Activated CD4-positive, alpha-beta T cell treated with anti-CD3 and anti-CD28 coated beads for 36 hours (primary cell): ENCODE measurements at regions not wholly inside any gene's neighbourhood (a gene's known extent, or its start where the extent isn't known, plus 50 kb on each side); places are given as distances from the start of the nearest gene placed in this dataset.

Experiments
- ATAC-seq: fragments of 200-7000 bp; cut with Tn5 transposase; one replicate; pipeline ENCODE4 v1.10.0; 2021; ENCODE audit warnings: mild to moderate bottlenecking, moderate library complexity
- CTCF ChIA-PET: fragments of 350-600 bp; sonication (Branson Sonifier 250); formaldehyde crosslinking; loops from one replicate; lab custom pipeline; 2021; ENCODE audit warnings: antibody characterized with exemption; lab: Charles Lee
- POLR2A ChIA-PET: fragments of 350-600 bp; sonication (Branson Sonifier 250); formaldehyde crosslinking; loops from one replicate; lab custom pipeline; 2021; ENCODE audit warnings: antibody characterized with exemption, inconsistent platforms; lab: Charles Lee
- DNase-seq: peaks from one replicate; pipeline ENCODE4 v3.0.0-alpha.2; 2020
- H3K27ac Mint-ChIP-seq: one replicate; pipeline ENCODE4 v1.8.0; 2021; ENCODE audit warnings: mixed read lengths
- H3K27me3 Mint-ChIP-seq: one replicate; pipeline ENCODE4 v1.8.0; 2021; ENCODE audit warnings: mixed read lengths
- H3K36me3 Mint-ChIP-seq: one replicate; pipeline ENCODE4 v1.8.0; 2021; ENCODE audit warnings: low read depth, mixed read lengths
- H3K4me1 Mint-ChIP-seq: one replicate; pipeline ENCODE4 v1.8.0; 2021; ENCODE audit warnings: mixed read lengths
- H3K4me3 Mint-ChIP-seq: one replicate; pipeline ENCODE4 v1.8.0; 2021; ENCODE audit warnings: mild to moderate bottlenecking, moderate library complexity, mixed read lengths
- H3K9me3 Mint-ChIP-seq: one replicate; pipeline ENCODE4 v1.8.0; 2021; ENCODE audit warnings: low read depth, mixed read lengths
- intact Hi-C, 2 experiments: fragments of 100-400 bp; cut with DNase I in 1 of 2; cut with micrococcal nuclease in 1 of 2; formaldehyde crosslinking; loops; one replicate each; pipeline versions ENCODE4 v1.14.2 to v1.15.1; 2022 to 2024; cut with DNase I, micrococcal nuclease

DNA sequence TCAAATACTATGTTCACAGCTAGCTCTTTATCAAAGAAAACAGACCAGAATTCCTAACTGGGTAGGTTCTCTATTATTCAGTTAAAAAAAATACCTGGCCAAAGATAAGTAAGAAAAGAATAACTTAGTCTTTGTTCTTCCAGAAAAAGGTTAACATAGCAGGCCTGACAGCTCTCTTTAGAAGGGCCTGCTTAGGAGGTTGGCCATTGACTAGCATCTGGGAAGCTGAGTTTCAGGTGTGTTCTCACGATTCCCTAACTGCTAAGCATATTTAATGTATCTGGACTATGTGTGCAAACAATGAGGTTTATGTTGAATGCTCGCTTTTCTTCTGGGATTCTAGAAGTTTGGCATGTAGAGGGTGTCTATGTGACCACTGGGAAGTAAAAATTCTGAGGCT, 618.9 kb downstream of the HACE1 start:
- POLR2A ChIA-PET = interaction anchor here (0.6 kb wide), 1 partner anchor 623 kb away, joined by 3 read pairs; no protein-coding TSS in a partner anchor
- Mint-ChIP-seq H3K4me1 (no peaks in the 10 kb centered on the region), H3K27ac (no peak overlapping the region), H3K27me3 (peaks cover 2% of the 10 kb centered on the region), H3K36me3 (no peaks in the 10 kb centered on the region), H3K4me3 (no peak overlapping the region), H3K9me3 (peaks cover 2% of the 10 kb centered on the region)
- no peak for ATAC-seq
- intact Hi-C loops = no loop called here
- no peak for DNase-seq
- CTCF ChIA-PET = interaction anchor here (0.7 kb wide), 1 partner anchor 233 kb away, joined by 3 read pairs; no protein-coding TSS in a partner anchor

GRCh38 chr6:104239971-104240370, 619.7 kb downstream of the HACE1 start:
- ChIA-PET CTCF (no interaction called here), POLR2A (no interaction called here)
- Mint-ChIP-seq H3K36me3 (no peaks in the 10 kb centered on the region), H3K27ac (no peak overlapping the region), H3K4me3 (no peak overlapping the region), H3K27me3 (peaks cover 2% of the 10 kb centered on the region), H3K9me3 (peaks cover 2% of the 10 kb centered on the region), H3K4me1 (no peaks in the 10 kb centered on the region)
- intact Hi-C loops = no loop called here
- ATAC-seq (no peak), DNase-seq (no peak)

DNA sequence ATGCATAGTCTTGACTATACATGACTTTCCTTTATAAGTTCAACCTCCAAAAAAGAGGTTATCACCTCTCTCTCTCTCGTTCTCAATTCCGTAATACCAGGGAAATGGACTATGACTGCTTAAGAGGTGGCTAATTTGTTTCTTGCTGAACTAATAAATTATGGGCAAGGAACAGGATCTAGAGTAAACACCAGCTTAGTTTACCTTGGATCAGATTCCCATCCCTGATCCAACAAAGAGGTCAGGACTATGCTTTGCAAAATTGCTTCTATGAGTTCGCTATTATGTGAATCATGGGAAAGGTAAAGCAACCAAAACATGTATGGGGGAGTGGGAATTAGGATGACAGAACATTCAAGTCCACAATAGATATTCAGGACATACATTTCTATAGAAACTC, 630.7 kb downstream of the HACE1 start:
- no peak for ATAC-seq

GRCh38 chr6:104227508-104227907, 632.2 kb downstream of the HACE1 start:
- no peaks in the 10 kb centered on the region for H3K9me3 Mint-ChIP-seq
- H3K4me3 Mint-ChIP-seq = no peak overlapping the region
- no peaks in the 10 kb centered on the region for H3K36me3 Mint-ChIP-seq
- no peaks in the 10 kb centered on the region for H3K27me3 Mint-ChIP-seq
- ChIA-PET CTCF (interaction anchor here (0.8 kb wide), 1 partner anchor 8 kb away, joined by 3 read pairs; no protein-coding TSS in a partner anchor), POLR2A (no interaction called here)
- intact Hi-C loops = no loop called here
- no peak for ATAC-seq
- no peaks in the 10 kb centered on the region for H3K4me1 Mint-ChIP-seq
- no peak for DNase-seq
- no peak overlapping the region for H3K27ac Mint-ChIP-seq

More for the DNA sequence above, 630.7 kb downstream of the HACE1 start:
- Mint-ChIP-seq H3K9me3 (no peaks in the 10 kb centered on the region), H3K27me3 (no peaks in the 10 kb centered on the region), H3K27ac (no peak overlapping the region), H3K36me3 (no peaks in the 10 kb centered on the region), H3K4me1 (no peaks in the 10 kb centered on the region), H3K4me3 (no peak overlapping the region)
- ChIA-PET POLR2A (no interaction called here), CTCF (no interaction called here)
- intact Hi-C loops = no loop called here
- DNase-seq = no peak

- intact Hi-C loops = no loop called here
- no peak overlapping the region for H3K27ac Mint-ChIP-seq
- no peak for ATAC-seq
- no peak overlapping the region for H3K4me3 Mint-ChIP-seq
- ChIA-PET CTCF (interaction anchor here (0.8 kb wide), 1 partner anchor 7 kb away, joined by 3 read pairs; no protein-coding TSS in a partner anchor), POLR2A (no interaction called here)
- no peaks in the 10 kb centered on the region for H3K9me3 Mint-ChIP-seq
- no peaks in the 10 kb centered on the region for H3K4me1 Mint-ChIP-seq
- no peaks in the 10 kb centered on the region for H3K36me3 Mint-ChIP-seq
- no peaks in the 10 kb centered on the region for H3K27me3 Mint-ChIP-seq
- no peak for DNase-seq
Observed at GRCh38 chr6:104226790-104227446, 632.8 kb downstream of the HACE1 start.

DNA sequence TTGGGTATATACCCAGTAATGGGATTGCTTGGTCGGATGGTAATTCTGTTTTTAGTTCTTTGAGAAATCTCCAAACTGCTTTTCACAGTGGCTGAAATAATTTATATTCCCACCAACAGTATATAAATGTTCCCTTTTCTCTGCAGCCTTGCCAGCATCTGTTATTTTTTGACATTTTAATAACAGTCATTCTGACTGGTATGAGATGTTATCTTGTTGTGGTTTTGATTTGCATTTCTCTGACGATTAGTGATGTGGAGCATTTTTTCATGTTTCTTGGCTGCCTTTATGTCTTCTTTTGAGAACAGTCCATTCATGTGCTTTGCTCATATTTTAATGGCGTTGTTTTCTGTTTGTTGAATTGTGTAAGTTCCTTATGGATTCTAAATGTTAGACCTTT, 641.6 kb downstream of the HACE1 start:
- Mint-ChIP-seq H3K27ac (no peak overlapping the region), H3K4me1 (no peaks in the 10 kb centered on the region), H3K4me3 (no peak overlapping the region), H3K36me3 (no peaks in the 10 kb centered on the region), H3K9me3 (peaks cover 2% of the 10 kb centered on the region), H3K27me3 (no peaks in the 10 kb centered on the region)
- intact Hi-C loops = no loop called here
- ChIA-PET POLR2A (no interaction called here), CTCF (no interaction called here)
- DNase-seq = no peak
- ATAC-seq = no peak

- no peak for DNase-seq
- H3K9me3 Mint-ChIP-seq = peaks cover 2% of the 10 kb centered on the region
- no peaks in the 10 kb centered on the region for H3K27me3 Mint-ChIP-seq
- H3K4me1 Mint-ChIP-seq = no peaks in the 10 kb centered on the region
- ChIA-PET POLR2A (no interaction called here), CTCF (no interaction called here)
- no peak for ATAC-seq
- no peak overlapping the region for H3K27ac Mint-ChIP-seq
- H3K4me3 Mint-ChIP-seq = no peak overlapping the region
- intact Hi-C loops = no loop called here
- H3K36me3 Mint-ChIP-seq = no peaks in the 10 kb centered on the region
Observed at GRCh38 chr6:104214901-104215300, 644.8 kb downstream of the HACE1 start.

DNA sequence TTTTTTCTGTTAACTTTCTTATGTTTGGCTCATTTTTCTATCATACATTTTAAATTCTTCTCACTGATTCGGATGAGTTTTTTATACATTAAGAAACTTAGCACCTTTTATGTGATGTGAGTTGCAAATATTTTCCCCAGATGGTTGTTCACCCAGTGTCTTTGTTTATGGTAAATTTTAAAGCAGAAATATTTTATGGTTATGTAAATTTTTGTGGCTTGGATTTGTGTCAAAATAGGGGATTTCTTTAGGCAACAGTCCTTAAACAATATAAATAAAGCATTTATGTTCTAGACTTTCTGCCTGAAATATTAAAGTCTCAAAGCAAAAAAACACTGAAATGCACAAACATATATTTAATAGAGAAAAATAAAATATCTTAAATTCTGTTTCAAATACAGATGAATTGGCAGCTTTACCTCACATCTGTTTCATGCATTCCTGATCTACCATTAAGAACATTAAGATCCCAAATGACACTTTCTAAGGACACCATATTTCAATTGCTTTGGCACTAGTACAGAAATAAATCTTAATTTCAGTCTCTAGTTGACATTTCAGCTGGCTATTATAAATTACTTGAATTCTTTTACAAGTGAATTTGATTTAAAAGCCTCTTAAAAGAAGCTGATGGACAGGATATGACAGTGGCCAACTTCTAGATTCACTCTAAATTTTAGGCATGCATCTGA, 646.6 kb downstream of the HACE1 start:
- no peaks in the 10 kb centered on the region for H3K27me3 Mint-ChIP-seq
- intact Hi-C loops = no loop called here
- peaks cover 2% of the 10 kb centered on the region for H3K9me3 Mint-ChIP-seq
- DNase-seq (no peak), ATAC-seq (no peak)
- ChIA-PET POLR2A (no interaction called here), CTCF (no interaction called here)
- no peak overlapping the region for H3K4me3 Mint-ChIP-seq
- H3K36me3 Mint-ChIP-seq = no peaks in the 10 kb centered on the region
- no peak overlapping the region for H3K27ac Mint-ChIP-seq
- H3K4me1 Mint-ChIP-seq = no peaks in the 10 kb centered on the region

DNA sequence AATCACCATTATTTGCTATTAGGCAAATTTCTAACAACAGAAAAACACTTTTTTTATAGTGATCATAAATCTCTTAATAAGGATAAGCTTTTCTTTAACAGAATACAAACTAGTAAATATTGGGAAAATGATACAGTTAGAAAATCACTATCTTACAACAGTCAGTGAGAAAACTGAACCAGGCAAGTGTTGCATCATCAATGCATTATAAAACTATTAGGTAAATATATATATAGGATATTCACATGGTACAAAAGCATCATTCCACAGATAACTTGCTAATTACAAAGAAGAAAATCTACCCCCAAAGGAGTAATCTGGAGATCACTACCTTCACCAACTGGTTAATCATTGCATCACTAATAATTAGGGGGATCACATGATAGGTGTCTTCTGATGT, 652.1 kb downstream of the HACE1 start:
- DNase-seq (no peak), ATAC-seq (no peak)
- Mint-ChIP-seq H3K9me3 (no peaks in the 10 kb centered on the region), H3K27me3 (no peaks in the 10 kb centered on the region), H3K4me3 (no peak overlapping the region), H3K4me1 (no peaks in the 10 kb centered on the region), H3K27ac (no peak overlapping the region), H3K36me3 (no peaks in the 10 kb centered on the region)
- intact Hi-C loops = no loop called here
- ChIA-PET CTCF (no interaction called here), POLR2A (no interaction called here)

DNA sequence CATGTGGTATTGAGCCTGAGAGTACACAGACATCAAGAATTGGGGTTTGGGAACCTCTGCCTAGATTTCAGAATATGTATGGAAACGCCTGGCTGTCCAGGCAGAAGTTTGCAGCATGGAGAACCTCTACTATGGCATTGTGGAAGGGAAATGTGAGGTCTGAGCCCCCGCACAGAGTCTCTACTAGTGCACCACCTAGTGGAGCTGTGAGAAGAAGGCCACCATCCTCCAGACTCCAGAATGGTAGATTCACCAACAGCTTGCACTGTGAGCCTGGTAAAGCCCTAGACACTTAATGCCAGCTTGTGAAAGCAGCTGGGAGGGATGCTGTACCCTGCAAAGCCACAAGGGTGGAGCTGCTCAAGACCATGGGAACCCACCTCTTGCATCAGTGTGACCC, 658.2 kb downstream of the HACE1 start:
- POLR2A ChIA-PET = no interaction called here
- Mint-ChIP-seq H3K4me3 (no peak overlapping the region), H3K27me3 (no peaks in the 10 kb centered on the region), H3K9me3 (peaks cover 10% of the 10 kb centered on the region), H3K36me3 (no peaks in the 10 kb centered on the region), H3K27ac (no peak overlapping the region), H3K4me1 (no peaks in the 10 kb centered on the region)
- no peak for DNase-seq
- CTCF ChIA-PET = no interaction called here
- intact Hi-C loops = no loop called here
- ATAC-seq = no peak

- ChIA-PET POLR2A (no interaction called here), CTCF (no interaction called here)
- Mint-ChIP-seq H3K4me3 (no peak overlapping the region), H3K36me3 (no peaks in the 10 kb centered on the region), H3K4me1 (no peaks in the 10 kb centered on the region), H3K9me3 (peaks cover 6% of the 10 kb centered on the region), H3K27ac (no peak overlapping the region), H3K27me3 (no peaks in the 10 kb centered on the region)
- intact Hi-C loops = no loop called here
- DNase-seq = no peak
- ATAC-seq = no peak
Observed at GRCh38 chr6:104187616-104188015, 672.1 kb downstream of the HACE1 start.

DNA sequence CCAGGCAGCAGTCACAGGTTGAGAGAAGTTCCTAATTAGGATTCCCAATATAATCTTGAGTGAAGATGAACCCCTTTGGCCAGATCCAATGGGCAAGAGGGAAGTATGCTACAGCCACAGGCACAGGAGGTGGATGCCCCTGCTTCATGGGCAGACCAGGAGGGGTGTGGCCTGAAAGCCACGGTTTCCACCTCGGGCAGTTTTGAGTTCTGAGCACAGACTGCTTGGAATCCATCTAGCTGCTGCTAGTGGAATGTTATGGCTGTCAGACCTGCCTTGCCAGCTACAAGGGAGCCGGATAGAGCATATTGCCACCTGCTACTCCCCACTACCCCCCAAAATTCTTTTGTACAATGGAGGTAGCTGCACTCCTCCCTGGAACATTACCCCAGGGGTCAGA, 672.9 kb downstream of the HACE1 start:
- Mint-ChIP-seq H3K9me3 (peaks cover 6% of the 10 kb centered on the region), H3K27me3 (no peaks in the 10 kb centered on the region), H3K36me3 (no peaks in the 10 kb centered on the region), H3K27ac (no peak overlapping the region), H3K4me1 (no peaks in the 10 kb centered on the region), H3K4me3 (no peak overlapping the region)
- ATAC-seq (no peak), DNase-seq (no peak)
- ChIA-PET POLR2A (no interaction called here), CTCF (no interaction called here)
- intact Hi-C loops = no loop called here
